K562 (cell line): ENCODE measurements at regions not wholly inside any gene's neighbourhood (a gene's known extent, or its start where the extent isn't known, plus 50 kb on each side); places are given as distances from the start of the nearest gene placed in this dataset.

Source experiments
- ATF1 ChIP-seq, 2 experiments: fragments of 450-650 bp in 1 of 2; IDR thresholded peaks; 2 replicates each; pipeline ENCODE4 v1.6.1; 2016; ENCODE audit warnings: missing compliant biosample characterization in 1 of 2, missing genetic modification characterization in 1 of 2
- ATF3 ChIP-seq, 2 experiments: fragments of 450-650 bp in 1 of 2; sonication (generic) in 1 of 2; formaldehyde crosslinking in 1 of 2; IDR thresholded peaks in 1 of 2; conservative IDR thresholded peaks in 1 of 2; 2 replicates each; pipeline versions ENCODE4 v1.6.1 to v1.8.1; 2016 to 2023; ENCODE audit warnings: mild to moderate bottlenecking in 2 of 2, moderate library complexity in 2 of 2, inconsistent platforms in 1 of 2, missing genetic modification reagents in 1 of 2
- CTCF ChIP-seq, 3 experiments: IDR thresholded peaks in 2 of 3; conservative IDR thresholded peaks in 1 of 3; 2 replicates each; pipeline ENCODE4 v1.5.1; 2011 to 2012; ENCODE audit warnings: low read length in 3 of 3, mild to moderate bottlenecking in 3 of 3, control low read depth in 2 of 3, improper control_type of control experiment in 1 of 3, inconsistent platforms in 1 of 3, low read depth in 1 of 3, mixed read lengths in 1 of 3, moderate library complexity in 1 of 3; ENCODE audit not compliant: insufficient read depth in 2 of 3
- NFE2L1 ChIP-seq: fragments of 450-650 bp; IDR thresholded peaks from 2 replicates; pipeline ENCODE4 v1.6.1; 2016; ENCODE audit warnings: missing genetic modification characterization, low read depth, mild to moderate bottlenecking, missing compliant biosample characterization, moderate library complexity, borderline replicate concordance
- POLR2A ChIP-seq: fragments of 450-650 bp; conservative IDR thresholded peaks from 2 replicates; pipeline ENCODE4 v1.6.1; 2016
- RCOR1 ChIP-seq, 2 experiments: IDR thresholded peaks; 2 replicates each; pipeline ENCODE4 v1.6.1; 2012; ENCODE audit warnings: low read depth in 2 of 2, low read length in 2 of 2, borderline replicate concordance in 1 of 2, improper control_type of control experiment in 1 of 2
- SLC30A9 ChIP-seq: fragments of 250-450 bp; sonication (Bioruptor Pico); IDR thresholded peaks from 2 replicates; pipeline ENCODE4 v1.8.0; 2022; ENCODE audit warnings: mild to moderate bottlenecking, moderate library complexity
- SP1 ChIP-seq: sonication (generic); formaldehyde crosslinking; IDR thresholded peaks from 2 replicates; pipeline ENCODE4 v1.8.1; 2022; ENCODE audit warnings: mild to moderate bottlenecking, missing genetic modification reagents
- SREBF2 ChIP-seq: sonication (generic); formaldehyde crosslinking; IDR thresholded peaks from 2 replicates; pipeline ENCODE4 v1.4.0; 2020; ENCODE audit warnings: mild to moderate bottlenecking, missing genetic modification reagents
- TEAD4 ChIP-seq, 2 experiments: sonication (generic) in 1 of 2; formaldehyde crosslinking in 1 of 2; IDR thresholded peaks; 2 replicates each; pipeline versions ENCODE4 v1.6.1 to v1.8.0; 2012 to 2022; ENCODE audit warnings: borderline replicate concordance in 1 of 2, inconsistent platforms in 1 of 2, low read length in 1 of 2, mild to moderate bottlenecking in 1 of 2, missing genetic modification reagents in 1 of 2
- ZNF121 ChIP-seq: sonication (generic); formaldehyde crosslinking; conservative IDR thresholded peaks from 2 replicates; pipeline ENCODE4 v1.8.0; 2022; ENCODE audit warnings: missing genetic modification reagents
- ZNF24 ChIP-seq: fragments of 450-650 bp; IDR thresholded peaks from 2 replicates; pipeline ENCODE4 v1.6.1; 2016

GRCh38 chr11:80837051-80837450 is 1396.2 kb upstream of the TENM4 start:
- TF ChIP-seq RCOR1 (IDR thresholded peaks at IDR 0.05; ENCODE audit: borderline replicate concordance in 1 of 2, low read depth in 2 of 2, low read length in 2 of 2), result no peak
- no peak for TF ChIP-seq TEAD4 (IDR thresholded peaks at IDR 0.05; ENCODE audit: low read length)
- no peak for TF ChIP-seq TEAD4 (CRISPR knock-in tag; IDR thresholded peaks at IDR 0.05; ENCODE audit: borderline replicate concordance)
- TF ChIP-seq ATF3 (IDR thresholded peaks at IDR 0.05), result no peak
- TF ChIP-seq ATF3 (CRISPR knock-in tag; conservative IDR thresholded peaks at IDR 0.05), result no peak
- no peak for TF ChIP-seq SP1 (CRISPR knock-in tag)
- no peak for TF ChIP-seq ZNF121 (CRISPR knock-in tag)
- TF ChIP-seq CTCF (IDR thresholded peaks at IDR 0.05 in 2 of 3, conservative IDR thresholded peaks at IDR 0.05 in 1 of 3; ENCODE audit: insufficient read depth in 2 of 3, low read depth in 1 of 3, low read length in 3 of 3), result no peak
- TF ChIP-seq POLR2A, result no peak
- TF ChIP-seq SLC30A9, result no peak
- TF ChIP-seq ATF1 (CRISPR knock-in tag; IDR thresholded peaks at IDR 0.05), result no peak
- no peak for TF ChIP-seq ATF1 (tag; IDR thresholded peaks at IDR 0.05)
- TF ChIP-seq NFE2L1 (tag), result no peak
- TF ChIP-seq ZNF24, result no peak
- no peak for TF ChIP-seq SREBF2
